GM19438 (cell line): ENCODE measurements at regions not wholly inside any gene's neighbourhood (a gene's known extent, or its start where the extent isn't known, plus 50 kb on each side); places are given as distances from the start of the nearest gene placed in this dataset.
A peak's percentile ranks its signal among the peaks of the same experiment; 100 is the strongest.
"Not testable (repeated sequence)": the region's sequence is repeated elsewhere in the genome, so short reads cannot be mapped to it uniquely, and the experiment has no call there.

Source experiments
- ATAC-seq: cut with Tn5 transposase; IDR thresholded peaks from one replicate; pipeline ENCODE4 v1.9.1; 2021; ENCODE audit warnings: low read depth; ENCODE audit not compliant: unreplicated experiment

DNA sequence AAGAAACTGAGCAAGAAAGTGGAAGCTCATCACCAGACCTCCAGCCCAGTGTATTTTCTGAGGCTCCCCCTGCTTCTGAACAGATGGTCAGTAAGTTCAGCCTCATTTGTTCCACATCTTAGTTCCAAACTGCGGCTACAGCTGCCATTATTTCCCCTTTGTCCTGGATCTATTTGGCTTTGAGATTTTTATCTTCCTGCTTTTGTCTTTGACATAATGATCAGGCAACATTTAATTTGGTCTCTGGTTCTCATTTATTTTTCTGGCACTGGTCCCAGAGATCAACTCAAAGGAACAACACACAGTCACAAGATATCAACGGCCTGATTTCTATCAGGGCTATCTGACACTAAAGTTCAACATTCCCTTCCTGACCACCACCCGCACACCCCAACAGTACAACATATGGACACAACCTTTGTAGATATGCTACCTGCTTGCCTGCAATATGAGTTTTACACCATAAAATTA, 137.5 kb downstream of the FAM76B start:
- no peak for ATAC-seq

GRCh38 chr11:95650276-95650675, 139.3 kb downstream of the FAM76B start:
- ATAC-seq = no peak

DNA sequence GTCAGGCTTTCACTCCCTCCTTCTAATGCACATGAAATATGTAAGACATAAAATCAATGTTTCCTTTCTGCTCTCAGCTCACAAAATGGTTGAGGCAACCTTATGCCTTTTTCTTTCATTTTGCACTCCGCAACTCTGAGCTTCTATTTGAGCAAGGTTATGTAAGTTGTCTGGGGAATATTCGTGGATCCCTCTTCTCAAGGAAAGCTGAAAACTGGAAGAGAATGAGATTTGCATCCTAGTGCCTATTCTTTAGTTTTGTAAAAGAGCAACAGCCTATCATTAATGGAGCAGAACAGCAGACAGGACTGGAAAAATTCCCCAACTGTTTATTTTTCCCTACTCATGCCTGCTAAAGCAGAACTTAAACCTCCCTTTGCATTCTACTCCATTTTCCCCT, 141.7 kb downstream of the FAM76B start:
- ATAC-seq = no peak

- no peak for ATAC-seq
These were observed 142.2 kb downstream of the FAM76B start for GRCh38 chr11:95647355-95647754.

DNA sequence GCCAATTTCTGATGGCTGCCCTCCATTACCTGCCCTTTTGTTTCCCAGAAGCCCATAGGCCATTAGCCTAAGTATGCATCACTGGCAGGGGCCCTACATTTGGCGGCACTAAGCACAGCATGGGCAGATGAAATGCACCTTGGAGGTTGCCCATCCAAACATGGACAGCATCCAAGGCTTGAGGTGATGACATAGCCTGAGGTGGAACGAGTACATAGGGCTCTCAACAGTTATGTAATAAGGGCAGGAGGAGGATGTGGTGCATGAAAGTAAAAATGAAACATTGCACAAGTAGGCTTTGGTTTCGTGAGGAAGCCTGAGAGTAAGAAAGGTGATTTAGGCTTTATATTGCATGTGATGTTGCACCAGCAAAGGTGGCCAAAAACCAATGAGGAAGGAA, 148.1 kb downstream of the FAM76B start:
- peak; percentile 100 for ATAC-seq

DNA sequence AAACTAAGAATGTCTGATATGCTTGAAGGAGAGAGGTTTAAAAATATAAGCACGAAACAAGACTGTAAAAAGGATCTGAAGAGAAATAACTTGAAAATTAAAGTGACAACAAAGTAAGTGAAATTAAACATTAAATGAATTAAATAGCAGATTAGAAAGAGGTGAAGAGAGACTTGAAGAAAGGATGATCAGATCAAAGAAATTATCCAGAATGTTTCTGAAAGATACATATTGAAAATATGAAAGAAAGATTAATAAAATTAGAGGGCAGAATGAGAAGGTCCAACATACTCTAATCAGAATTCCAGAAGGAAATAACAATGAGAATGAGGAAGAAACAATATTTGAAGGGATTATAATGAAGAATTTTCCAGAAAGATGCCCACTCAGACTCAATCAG, 151.1 kb downstream of the FAM76B start:
- ATAC-seq = no peak

- ATAC-seq = no peak
These were observed 164.2 kb downstream of the FAM76B start for GRCh38 chr11:95625164-95625900.

DNA sequence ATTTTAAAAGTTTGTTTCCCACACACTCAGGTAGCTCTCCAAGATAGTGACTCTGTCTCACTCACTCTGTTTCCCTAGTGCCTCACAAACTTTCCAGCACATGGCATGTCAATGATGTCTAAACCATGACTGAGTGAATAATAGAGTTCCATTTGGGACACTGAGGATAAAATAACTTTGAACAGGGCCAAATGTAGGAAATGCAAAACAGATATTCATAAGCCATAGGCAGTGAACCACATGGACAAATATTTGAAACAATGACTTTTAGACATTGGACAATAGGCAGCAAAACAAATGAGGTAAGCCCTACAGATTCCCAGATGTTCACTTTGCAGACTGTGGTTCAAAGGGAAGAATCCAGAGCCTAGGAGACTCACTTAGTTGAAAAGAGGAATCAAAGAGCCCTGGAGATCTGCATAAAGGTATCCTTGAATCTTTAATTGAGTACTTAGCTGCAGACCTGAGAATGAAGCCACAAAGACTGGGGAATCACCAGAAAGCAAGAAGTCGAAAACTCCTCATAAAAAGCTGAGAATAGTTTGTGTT, 173.3 kb downstream of the FAM76B start:
- ATAC-seq = no peak

DNA sequence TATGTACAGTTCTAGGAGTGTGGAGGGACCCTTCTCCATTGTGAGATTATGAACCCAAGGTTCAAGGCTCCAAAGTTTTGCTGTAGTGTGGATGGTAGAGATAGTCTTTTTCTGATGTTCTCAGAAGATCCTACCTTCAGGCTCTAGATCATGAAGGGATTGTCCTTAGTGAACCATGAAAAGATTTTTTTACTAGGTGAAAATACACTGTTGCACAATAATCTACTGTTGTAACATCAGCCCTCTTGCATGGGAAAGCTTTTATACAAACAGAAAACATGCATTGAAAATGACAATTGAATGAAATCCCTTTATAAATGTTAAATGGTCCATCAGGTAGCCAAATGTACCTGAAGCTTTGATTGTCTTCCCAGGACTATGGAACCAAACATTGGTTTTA, 177.8 kb downstream of the FAM76B start:
- ATAC-seq = no peak

GRCh38 chr11:95610185-95610584, 179.4 kb downstream of the FAM76B start:
- ATAC-seq = not testable (repeated sequence)

- ATAC-seq = no peak
These were observed 181.5 kb downstream of the FAM76B start for GRCh38 chr11:95608093-95608492.

- ATAC-seq = no peak
These were observed 182.8 kb downstream of the FAM76B start for GRCh38 chr11:95606824-95607223.

GRCh38 chr11:95605271-95605940, 184.2 kb downstream of the FAM76B start:
- ATAC-seq = no peak

GRCh38 chr11:95599959-95600586, 189.5 kb downstream of the FAM76B start:
- ATAC-seq = no peak

GRCh38 chr11:95595973-95596489, 193.6 kb downstream of the FAM76B start:
- ATAC-seq = no peak

GRCh38 chr11:95595541-95595940, 194.0 kb downstream of the FAM76B start:
- ATAC-seq = no peak

- ATAC-seq = no peak
These were observed 196.5 kb downstream of the FAM76B start for GRCh38 chr11:95593111-95593510.

GRCh38 chr11:95592471-95592870, 197.1 kb downstream of the FAM76B start:
- no peak for ATAC-seq

GRCh38 chr11:95589893-95590612, 199.5 kb downstream of the FAM76B start:
- ATAC-seq = no peak

GRCh38 chr11:95588821-95589220, 200.8 kb downstream of the FAM76B start:
- ATAC-seq = no peak
